ENCODE measurements at regions not wholly inside any gene's neighbourhood (a gene's known extent, or its start where the extent isn't known, plus 50 kb on each side); places are given as distances from the start of the nearest gene placed in this dataset.
"Not testable (repeated sequence)": the region's sequence is repeated elsewhere in the genome, so short reads cannot be mapped to it uniquely, and the experiment has no call there.

- no peak for DNase-seq
Observed at GRCh38 chr15:98330692-98331435, 317.5 kb upstream of the IGF1R start.

GRCh38 chr15:98331676-98332075 is 316.7 kb upstream of the IGF1R start:
- DNase-seq = no peak

- DNase-seq = no peak
Observed at GRCh38 chr15:98333251-98333650, 315.1 kb upstream of the IGF1R start.

- DNase-seq = no peak
Observed at GRCh38 chr15:98342911-98343310, 305.4 kb upstream of the IGF1R start.

DNA sequence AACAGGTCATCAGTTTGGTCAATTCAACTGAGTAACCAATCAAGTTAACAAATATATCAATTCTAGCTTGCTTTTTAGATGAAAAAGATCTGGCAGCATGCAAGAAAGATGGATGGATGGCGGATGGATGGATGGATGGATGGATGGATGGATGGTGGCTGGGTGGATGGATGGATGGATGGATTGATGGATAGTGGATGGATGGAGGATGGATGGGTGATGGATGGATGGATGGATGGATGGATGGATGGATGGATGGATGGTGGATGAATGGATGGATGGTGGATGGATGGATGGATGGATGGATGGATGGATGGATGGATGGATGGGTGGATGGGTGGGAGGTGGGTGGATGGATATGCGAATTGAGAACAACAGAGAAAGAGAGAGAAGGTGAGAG is 303.7 kb upstream of the IGF1R start:
- DNase-seq = no peak

GRCh38 chr15:98347001-98347400 is 301.3 kb upstream of the IGF1R start:
- DNase-seq = no peak

DNA sequence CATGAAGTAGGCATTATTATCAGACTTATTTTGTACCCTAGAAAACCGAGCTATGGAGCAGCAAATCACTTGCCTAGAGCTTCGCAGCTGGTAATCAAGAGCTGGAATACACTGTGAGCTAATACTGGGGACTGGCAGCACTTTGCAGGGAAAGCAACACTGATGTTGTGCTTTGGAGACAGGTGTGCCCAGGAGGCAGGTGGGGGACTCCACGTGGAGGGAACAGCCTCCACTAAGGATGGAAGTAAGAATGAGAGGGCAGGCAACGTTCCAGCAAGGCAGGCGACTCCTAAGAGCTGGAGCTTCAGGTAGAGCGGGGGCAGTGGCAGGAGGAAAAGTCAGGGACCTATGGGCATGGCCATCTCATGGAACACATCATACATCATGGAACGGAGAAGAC is 300.5 kb upstream of the IGF1R start:
- no peak for DNase-seq

DNA sequence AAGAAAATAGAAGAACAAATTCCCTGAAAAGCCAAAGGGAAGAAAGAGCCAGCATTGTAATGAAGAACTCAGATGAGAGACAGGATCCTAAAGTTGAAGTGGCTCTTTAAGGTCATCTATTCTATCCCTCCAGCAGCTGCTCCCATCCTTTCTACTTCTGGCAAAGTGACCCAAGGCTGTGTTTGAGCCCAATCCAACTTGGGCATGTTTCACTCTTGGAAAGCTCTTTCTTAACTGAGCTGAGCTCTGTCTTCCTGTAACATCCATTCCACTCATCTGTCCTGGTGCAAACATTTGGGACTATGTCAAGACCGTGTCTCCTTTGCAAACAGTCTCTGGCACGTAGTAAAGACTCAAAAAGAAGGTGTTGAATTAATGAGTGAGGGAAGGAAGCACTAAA is 298.1 kb upstream of the IGF1R start:
- no peak for DNase-seq

GRCh38 chr15:98358274-98358673 is 290.1 kb upstream of the IGF1R start:
- not testable (repeated sequence) for DNase-seq

DNA sequence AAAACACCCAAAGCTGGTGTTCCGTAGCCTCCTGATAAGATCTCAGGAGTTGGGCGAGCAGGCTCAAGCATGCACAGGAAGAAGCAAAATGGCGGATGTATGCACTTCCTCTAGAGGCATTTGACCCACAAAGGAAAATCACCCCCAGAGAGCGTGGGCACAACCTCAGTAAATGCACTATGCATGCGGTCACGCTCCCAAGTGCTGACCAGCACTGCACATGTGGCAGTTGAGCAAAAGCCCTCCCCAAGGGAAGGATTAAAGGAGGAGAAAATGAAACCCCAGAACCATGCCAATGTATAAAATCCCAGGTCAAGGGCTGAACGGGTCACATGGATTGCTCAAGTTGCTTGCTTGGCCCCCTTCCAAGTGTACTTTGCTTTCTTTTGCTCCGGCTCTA is 289.4 kb upstream of the IGF1R start:
- DNase-seq = no peak

DNA sequence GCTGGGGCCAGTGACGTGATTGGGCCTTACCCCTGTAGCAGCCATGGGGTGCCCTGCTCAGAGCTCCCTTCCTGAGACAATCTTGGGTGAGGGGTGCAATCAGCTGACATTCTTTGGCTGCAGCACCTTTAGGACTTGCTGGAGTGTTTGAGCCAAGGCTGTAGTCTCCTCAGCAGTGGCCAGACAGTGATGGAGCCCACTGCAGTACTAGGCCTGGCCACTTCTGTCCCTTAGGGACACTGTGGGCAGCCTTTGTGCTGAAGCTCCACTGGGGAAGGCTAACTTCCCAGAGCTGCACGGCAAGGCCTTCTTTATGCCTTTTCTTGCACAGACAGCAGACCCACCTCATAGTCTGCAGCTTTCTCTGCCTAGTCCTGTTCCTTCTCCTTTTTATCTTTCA is 284.9 kb upstream of the IGF1R start:
- DNase-seq = no peak

GRCh38 chr15:98363955-98364354 is 284.4 kb upstream of the IGF1R start:
- DNase-seq = no peak

DNA sequence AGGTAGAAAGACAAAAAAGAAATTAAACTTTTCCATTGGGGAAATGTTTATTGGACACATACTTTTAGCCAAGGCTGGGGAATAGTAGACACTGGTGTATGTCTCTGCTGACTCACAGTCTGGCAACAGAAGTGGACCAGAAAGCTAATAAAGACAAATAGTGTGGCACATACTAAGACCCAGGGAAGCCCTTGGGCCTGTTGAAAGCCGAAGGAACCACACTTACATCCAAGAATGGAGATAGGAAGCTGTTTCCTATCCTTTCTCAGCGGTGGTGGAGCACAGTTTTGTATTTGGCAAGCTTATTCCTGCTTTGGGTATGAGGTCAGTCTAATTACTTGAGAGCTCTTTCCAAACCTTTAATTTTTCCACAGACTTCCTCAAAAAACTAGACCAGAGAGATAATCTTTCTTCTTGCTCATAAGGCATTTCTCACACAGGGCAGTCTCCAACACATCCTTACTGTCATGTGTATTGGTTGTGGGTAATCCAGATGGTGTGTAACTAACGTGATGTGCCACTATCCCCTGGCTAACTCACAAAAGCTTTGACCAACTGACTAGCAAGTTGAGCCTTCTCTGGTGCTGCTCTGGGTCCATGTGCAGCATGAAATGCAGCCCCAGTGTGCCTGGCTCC is 279.1 kb upstream of the IGF1R start:
- DNase-seq = no peak

- no peak for DNase-seq
Observed at GRCh38 chr15:98375513-98376340, 272.6 kb upstream of the IGF1R start.

DNA sequence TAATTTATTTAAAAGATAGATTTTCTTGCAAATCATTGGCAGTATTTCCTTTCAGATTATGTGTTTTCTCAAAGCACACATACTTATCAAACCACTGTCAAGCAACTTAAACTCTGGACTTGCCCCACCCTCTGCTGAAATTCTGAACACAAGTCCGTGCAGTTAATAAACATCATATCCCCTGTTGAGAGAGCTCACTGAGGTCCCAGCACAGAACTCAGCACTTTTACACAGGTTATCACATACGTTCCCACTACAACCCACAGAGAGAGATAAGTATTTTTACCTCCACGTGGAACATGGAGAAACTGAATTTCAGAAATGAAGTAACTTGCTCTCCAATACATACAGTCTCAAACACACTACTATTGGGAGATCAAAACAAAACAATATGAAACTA is 267.6 kb upstream of the IGF1R start:
- no peak for DNase-seq

DNA sequence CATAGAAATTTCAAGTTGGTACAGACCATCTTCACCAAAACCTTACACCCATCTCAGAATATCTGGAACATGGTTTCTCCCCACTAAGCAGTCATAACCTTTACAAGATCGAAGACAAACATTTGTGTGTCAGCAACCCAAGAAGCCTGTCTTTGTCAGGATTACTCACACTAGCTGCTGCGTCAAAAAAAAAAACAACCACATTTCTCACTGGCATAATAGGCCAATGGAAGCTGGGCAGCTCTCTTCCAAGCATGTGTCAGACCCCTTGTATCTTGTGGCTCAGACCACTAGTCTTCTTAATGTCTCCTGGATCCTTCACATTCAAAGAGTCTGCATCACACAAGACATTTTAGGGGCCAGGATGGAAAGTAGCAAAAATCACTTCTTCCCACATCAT is 266.9 kb upstream of the IGF1R start:
- DNase-seq = no peak

DNA sequence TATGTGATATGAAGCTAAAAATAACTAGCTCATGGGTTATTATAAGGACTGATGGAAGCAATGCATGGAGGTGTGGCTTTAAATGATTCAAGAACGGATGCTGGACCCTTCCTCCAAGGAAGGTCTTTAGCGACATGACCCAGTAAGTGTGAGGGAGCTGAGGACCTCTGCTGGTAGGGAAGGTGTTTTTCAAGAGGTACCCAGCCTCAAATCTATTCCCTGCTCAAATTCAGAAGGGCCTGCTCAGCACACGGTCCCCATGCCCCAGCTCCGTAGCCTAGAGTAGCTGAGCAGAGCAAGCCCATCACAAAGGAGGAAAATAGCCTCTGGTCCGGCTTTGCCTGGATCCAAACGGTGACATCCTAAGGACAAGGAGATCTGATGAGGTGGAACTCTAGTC is 266.2 kb upstream of the IGF1R start:
- DNase-seq = no peak

DNA sequence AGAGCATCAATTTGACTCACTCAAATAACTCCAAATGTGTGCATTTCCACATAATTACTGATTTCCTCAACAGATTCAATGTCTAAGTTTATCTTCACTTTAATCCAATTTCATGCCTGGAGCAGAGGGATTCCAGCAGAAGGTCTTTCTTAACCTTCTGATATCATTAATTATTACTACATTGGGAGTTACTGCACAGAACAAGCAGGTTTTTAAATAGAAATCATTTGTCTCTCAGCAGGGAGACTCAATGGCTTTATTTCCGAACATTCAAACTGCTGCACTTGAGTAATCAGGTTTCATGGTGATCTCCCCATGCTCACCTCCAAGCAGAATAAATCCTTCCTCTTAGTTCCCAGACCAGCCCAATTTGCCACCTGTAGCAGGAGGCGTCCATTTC is 264.8 kb upstream of the IGF1R start:
- no peak for DNase-seq

GRCh38 chr15:98384328-98385029 is 263.9 kb upstream of the IGF1R start:
- no peak for DNase-seq

DNA sequence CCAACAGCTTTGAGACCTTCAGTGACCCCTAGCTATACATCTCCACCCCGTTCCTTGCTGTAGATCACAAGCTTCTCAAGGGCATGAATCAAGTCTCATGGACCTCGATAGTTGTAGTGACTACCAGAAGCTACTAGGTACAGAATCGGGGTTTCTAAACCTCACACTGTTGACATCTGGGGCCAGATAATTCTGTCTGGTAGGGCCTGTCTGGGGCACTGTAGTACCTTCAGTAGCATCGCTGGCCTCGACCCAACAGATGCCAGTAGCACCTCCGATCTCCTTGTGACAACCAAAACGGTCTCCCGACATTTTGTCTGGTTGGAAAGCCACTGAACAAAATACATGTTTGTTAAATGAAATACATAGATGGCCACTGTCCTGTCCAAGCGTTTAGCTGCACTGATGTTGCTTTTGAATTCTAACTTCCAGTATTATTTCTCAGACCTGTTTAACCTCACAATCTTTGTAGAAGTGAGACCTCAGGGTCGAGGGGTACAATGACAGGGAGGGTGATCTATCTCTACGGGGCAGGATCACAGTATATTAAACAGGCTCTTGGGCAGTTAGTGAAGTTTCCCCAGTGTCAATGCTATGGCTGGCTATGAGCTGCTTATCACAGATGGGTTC is 262.5 kb upstream of the IGF1R start:
- DNase-seq = no peak

DNA sequence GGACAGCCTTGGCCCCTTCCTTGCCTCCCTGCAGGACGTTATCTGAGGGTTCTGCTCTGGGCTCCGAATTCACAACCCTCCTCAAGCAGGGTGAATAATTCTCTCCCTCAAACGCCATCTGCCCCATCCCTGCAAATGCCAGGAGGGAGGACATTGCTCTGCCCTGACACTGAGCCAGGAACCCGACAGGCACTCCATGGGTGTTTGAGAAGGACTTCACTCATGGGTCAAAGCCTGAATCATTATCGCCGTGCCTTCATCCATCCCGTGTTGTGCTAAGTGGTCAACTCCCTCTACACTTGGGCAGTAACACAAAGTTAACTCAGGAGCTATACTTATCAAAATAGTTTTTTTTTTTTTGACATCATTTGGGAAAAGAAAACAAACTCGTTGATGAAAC is 261.8 kb upstream of the IGF1R start:
- no peak for DNase-seq

DNA sequence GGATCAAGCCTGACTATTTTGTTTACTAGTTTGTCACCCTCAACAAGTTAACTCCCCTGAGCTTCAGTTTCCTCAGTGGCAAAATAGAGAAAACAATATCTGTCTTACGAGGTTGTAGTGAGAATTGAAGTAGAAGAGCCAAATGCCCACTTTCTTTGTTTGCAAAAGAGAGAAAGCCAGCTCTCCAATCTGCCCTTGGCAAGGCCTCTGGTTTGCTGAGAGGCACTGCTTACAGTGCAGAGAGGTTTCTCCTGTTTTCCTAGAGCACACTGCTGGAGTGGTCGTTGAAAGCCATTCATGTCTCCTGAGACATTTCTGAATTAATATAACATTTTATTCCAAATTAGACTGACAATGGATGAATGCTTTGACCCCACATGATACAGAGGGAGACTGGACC is 260.5 kb upstream of the IGF1R start:
- DNase-seq = no peak
